Liver (tissue), 3 donors: ENCODE measurements at regions not wholly inside any gene's neighbourhood (a gene's known extent, or its start where the extent isn't known, plus 50 kb on each side); places are given as distances from the start of the nearest gene placed in this dataset.

ENCODE experiments used
- ATF3 ChIP-seq: IDR thresholded peaks from 2 replicates; pipeline ENCODE4 v1.6.1; 2016; ENCODE audit warnings: antibody characterized with exemption
- CTCF ChIP-seq: fragments of 150-350 bp; IDR thresholded peaks from 2 replicates; pipeline ENCODE4 v1.5.1; 2017; ENCODE audit warnings: improper control_type of control experiment, low read depth, low read length; ENCODE audit not compliant: missing input control
- EGR1 ChIP-seq, 2 donors: IDR thresholded peaks; 2 replicates each; pipeline ENCODE4 v1.6.1; 2016 to 2018; ENCODE audit warnings: antibody characterized with exemption in 2 of 2, low read depth in 2 of 2
- GABPA ChIP-seq, 2 donors: IDR thresholded peaks in 1 of 2; conservative IDR thresholded peaks in 1 of 2; 2 replicates each; pipeline ENCODE4 v1.6.1; 2016; ENCODE audit warnings: antibody characterized with exemption in 2 of 2, mild to moderate bottlenecking in 1 of 2, moderate library complexity in 1 of 2
- JUND ChIP-seq, 2 donors: IDR thresholded peaks; 2 replicates each; pipeline ENCODE4 v1.6.1; 2016; ENCODE audit warnings: antibody characterized with exemption in 2 of 2
- MAX ChIP-seq: IDR thresholded peaks from 2 replicates; pipeline ENCODE4 v1.6.1; 2016; ENCODE audit warnings: antibody characterized with exemption
- NR2F2 ChIP-seq: IDR thresholded peaks from 2 replicates; pipeline ENCODE4 v1.6.1; 2016; ENCODE audit warnings: antibody characterized with exemption
- RAD21 ChIP-seq, 2 donors: IDR thresholded peaks; 2 replicates each; pipeline ENCODE4 v1.6.1; 2016; ENCODE audit warnings: antibody characterized with exemption in 2 of 2, mild to moderate bottlenecking in 2 of 2
- REST ChIP-seq: IDR thresholded peaks from 2 replicates; pipeline ENCODE4 v1.6.1; 2016; ENCODE audit warnings: antibody characterized with exemption, mild to moderate bottlenecking
- RXRA ChIP-seq, 2 donors: IDR thresholded peaks; 2 replicates each; pipeline ENCODE4 v1.6.1; 2017 to 2018; ENCODE audit warnings: antibody characterized with exemption in 2 of 2, mild to moderate bottlenecking in 1 of 2
- SP1 ChIP-seq: IDR thresholded peaks from 2 replicates; pipeline ENCODE4 v1.6.1; 2018; ENCODE audit warnings: antibody characterized with exemption, mild to moderate bottlenecking
- TAF1 ChIP-seq: conservative IDR thresholded peaks from 2 replicates; pipeline ENCODE4 v1.6.1; 2016; ENCODE audit warnings: antibody characterized with exemption, mild to moderate bottlenecking
- YY1 ChIP-seq: IDR thresholded peaks from 2 replicates; pipeline ENCODE4 v1.6.1; 2016; ENCODE audit warnings: antibody characterized with exemption, mild to moderate bottlenecking
- donor health status: healthy.
- donor health status: healthy.

GRCh38 chr2:222127660-222128059, 171.1 kb downstream of the PAX3 start:
- TF ChIP-seq YY1 (no peak), TAF1 (no peak), CTCF (no peak), ATF3 (no peak), RAD21 (IDR thresholded peaks at IDR 0.05) (no peak), REST (no peak), MAX (no peak), EGR1 (IDR thresholded peaks at IDR 0.05; ENCODE audit: low read depth in 2 of 2) (no peak), SP1 (no peak), RXRA (IDR thresholded peaks at IDR 0.05) (no peak), JUND (IDR thresholded peaks at IDR 0.05) (no peak), NR2F2 (no peak), GABPA (IDR thresholded peaks at IDR 0.05 in 1 of 2, conservative IDR thresholded peaks at IDR 0.05 in 1 of 2) (no peak)
